ENCODE measurements at regions not wholly inside any gene's neighbourhood (a gene's known extent, or its start where the extent isn't known, plus 50 kb on each side); places are given as distances from the start of the nearest gene placed in this dataset.

DNA sequence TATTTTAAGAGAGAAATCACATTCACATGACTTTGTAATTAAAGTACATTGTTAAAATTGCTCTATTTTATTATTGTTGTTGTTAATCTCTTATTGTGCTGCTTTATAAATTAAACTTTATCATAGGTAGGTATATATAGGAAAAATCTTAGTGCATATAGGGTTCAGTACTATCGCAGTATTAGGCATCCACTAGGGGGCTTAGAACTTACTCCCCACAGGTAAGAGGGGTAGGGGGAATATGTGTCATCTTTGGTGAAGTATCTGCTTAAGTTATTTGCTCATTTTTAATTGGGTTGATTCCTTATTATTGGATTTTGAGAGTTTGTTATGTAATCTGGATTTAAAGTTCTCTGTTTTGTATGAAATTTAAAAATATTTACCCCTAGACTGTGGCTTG is 385.2 kb downstream of the DUSP10 start:
- FAIRE-seq (no peak), DNase-seq (ENCODE audit: low read depth, low spot score) (no peak)
- H4K20me1 ChIP-seq (replicated peaks; ENCODE audit: control insufficient read depth, extremely low read depth, insufficient read depth, low read length): no peaks in the 10 kb centered on the region
- ChIA-PET CTCF (no interaction called here), POLR2A (no interaction called here)
- no peaks in the 10 kb centered on the region for H3K4me1 ChIP-seq (ENCODE audit: control insufficient read depth, extremely low read depth, insufficient read depth, low read length)
- no peaks in the 10 kb centered on the region for H3K79me2 ChIP-seq (ENCODE audit: control insufficient read depth, insufficient read depth, low read length)
- no peaks in the 10 kb centered on the region for H3K36me3 ChIP-seq (ENCODE audit: control insufficient read depth in 2 of 2, extremely low read depth in 1 of 2, insufficient read depth in 2 of 2, low read length in 2 of 2)
- H3K27me3 ChIP-seq (ENCODE audit: control insufficient read depth in 2 of 2, insufficient read depth in 2 of 2, low read length in 2 of 2): peaks cover 0 to 2% of the 10 kb centered on the region in 2 experiments
- no peak overlapping the region for H2AFZ ChIP-seq (ENCODE audit: low read depth, low read length)
- no peak overlapping the region for H3K4me2 ChIP-seq (ENCODE audit: insufficient read depth, low read length)
- no TSS peak for BruUV-seq (replicated peaks)
- dilution Hi-C loops (cut with MboI; ENCODE audit: extremely low pct_ligation_motif_present, low sequenced_read_pairs): no loop called here
- H3K9me1 ChIP-seq (replicated peaks; ENCODE audit: control insufficient read depth, extremely low read depth, insufficient read depth, low read length): no peaks in the 10 kb centered on the region
- H3K27ac ChIP-seq (ENCODE audit: insufficient read depth, low read depth, low read length): no peak overlapping the region
- intact Hi-C loops (cut with micrococcal nuclease): loop anchor here (2.0 kb wide), 1 partner anchor 78 kb away; no protein-coding TSS in a partner anchor
- TF ChIP-seq EZH2 (IDR thresholded peaks at IDR 0.05; ENCODE audit: borderline replicate concordance, low read depth, low read length, severe bottlenecking) (no peak), POLR2AphosphoS5 (IDR thresholded peaks at IDR 0.05; ENCODE audit: insufficient read depth, low read depth, low read length) (no peak), GATA2 (IDR thresholded peaks at IDR 0.05; ENCODE audit: insufficient read depth, insufficient read length, low read depth, low read length) (no peak), FOS (IDR thresholded peaks at IDR 0.05; ENCODE audit: borderline replicate concordance, insufficient read depth, low read length) (no peak), JUN (IDR thresholded peaks at IDR 0.05; ENCODE audit: borderline replicate concordance, insufficient read depth, insufficient read length, low read depth) (no peak), MYC (IDR thresholded peaks at IDR 0.05; ENCODE audit: low read depth, low read length) (no peak), POLR2A (IDR thresholded peaks at IDR 0.05; ENCODE audit: low read depth, low read length) (no peak)
- TF ChIP-seq, protein P1, sequence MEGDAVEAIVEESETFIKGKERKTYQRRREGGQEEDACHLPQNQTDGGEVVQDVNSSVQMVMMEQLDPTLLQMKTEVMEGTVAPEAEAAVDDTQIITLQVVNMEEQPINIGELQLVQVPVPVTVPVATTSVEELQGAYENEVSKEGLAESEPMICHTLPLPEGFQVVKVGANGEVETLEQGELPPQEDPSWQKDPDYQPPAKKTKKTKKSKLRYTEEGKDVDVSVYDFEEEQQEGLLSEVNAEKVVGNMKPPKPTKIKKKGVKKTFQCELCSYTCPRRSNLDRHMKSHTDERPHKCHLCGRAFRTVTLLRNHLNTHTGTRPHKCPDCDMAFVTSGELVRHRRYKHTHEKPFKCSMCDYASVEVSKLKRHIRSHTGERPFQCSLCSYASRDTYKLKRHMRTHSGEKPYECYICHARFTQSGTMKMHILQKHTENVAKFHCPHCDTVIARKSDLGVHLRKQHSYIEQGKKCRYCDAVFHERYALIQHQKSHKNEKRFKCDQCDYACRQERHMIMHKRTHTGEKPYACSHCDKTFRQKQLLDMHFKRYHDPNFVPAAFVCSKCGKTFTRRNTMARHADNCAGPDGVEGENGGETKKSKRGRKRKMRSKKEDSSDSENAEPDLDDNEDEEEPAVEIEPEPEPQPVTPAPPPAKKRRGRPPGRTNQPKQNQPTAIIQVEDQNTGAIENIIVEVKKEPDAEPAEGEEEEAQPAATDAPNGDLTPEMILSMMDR (IDR thresholded peaks at IDR 0.05; ENCODE audit: extremely low read depth in 1 of 2, insufficient read depth in 1 of 2, low read depth in 1 of 2, low read length in 2 of 2): no peak
- TF ChIP-seq, protein P2, sequence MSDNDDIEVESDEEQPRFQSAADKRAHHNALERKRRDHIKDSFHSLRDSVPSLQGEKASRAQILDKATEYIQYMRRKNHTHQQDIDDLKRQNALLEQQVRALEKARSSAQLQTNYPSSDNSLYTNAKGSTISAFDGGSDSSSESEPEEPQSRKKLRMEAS (IDR thresholded peaks at IDR 0.05; ENCODE audit: insufficient read depth, insufficient read length): no peak
- H3K9ac ChIP-seq (replicated peaks; ENCODE audit: extremely low read depth, insufficient read depth, low read length): no peak overlapping the region
- H3K4me3 ChIP-seq (replicated peaks in 1 of 3; ENCODE audit: insufficient read depth in 1 of 3, low read depth in 1 of 3, low read length in 3 of 3): no peak overlapping the region
- no peaks in the 10 kb centered on the region for H3K9me3 ChIP-seq (replicated peaks; ENCODE audit: control insufficient read depth, insufficient read depth, low read length)
